H1 (cell line): ENCODE measurements at regions not wholly inside any gene's neighbourhood (a gene's known extent, or its start where the extent isn't known, plus 50 kb on each side); places are given as distances from the start of the nearest gene placed in this dataset.

Experiments
- CTCF ChIA-PET: fragments of 300-600 bp; sonication (Branson Sonifier 250); formaldehyde crosslinking; loops from one replicate; lab custom pipeline; 2021; ENCODE audit not compliant: partially characterized antibody; lab: Charles Lee
- POLR2A ChIA-PET: fragments of 300-600 bp; sonication (Branson Sonifier 250); formaldehyde crosslinking; loops from one replicate; lab custom pipeline; 2021; ENCODE audit warnings: inconsistent platforms; ENCODE audit not compliant: partially characterized antibody; lab: Charles Lee
- DNase-seq, 2 experiments: peaks; one replicate each; pipeline versions ENCODE4 v3.0.0 to v3.0.0-alpha.2; 2010 to 2022; ENCODE audit warnings: low spot score in 2 of 2, low read depth in 1 of 2, mixed read lengths in 1 of 2
- FAIRE-seq: peaks from 2 replicates; lab custom pipeline; 2011; peaks lifted over from hg19 to GRCh38; lab: Jason Lieb, UNC
- H2AFZ ChIP-seq: 2 replicates; pipeline ENCODE4 v1.8.1; 2012; ENCODE audit warnings: low read length, inconsistent platforms
- H2AK5ac ChIP-seq: 2 replicates; pipeline ENCODE4 v1.6.1; 2013; ENCODE audit warnings: low read depth, low read length
- H2BK120ac ChIP-seq: replicated peaks from 2 replicates; pipeline ENCODE3; 2013; ENCODE audit warnings: low read depth, low read length, inconsistent platforms
- H2BK12ac ChIP-seq: 2 replicates; pipeline ENCODE4 v1.6.1; 2013; ENCODE audit warnings: low read depth, low read length
- H2BK15ac ChIP-seq: 2 replicates; pipeline ENCODE4 v1.6.1; 2013; ENCODE audit warnings: low read length
- H2BK20ac ChIP-seq: 2 replicates; pipeline ENCODE4 v1.6.1; 2013; ENCODE audit warnings: low read length
- H2BK5ac ChIP-seq: 2 replicates; pipeline ENCODE4 v1.6.1; 2013; ENCODE audit warnings: low read depth, low read length
- H3K14ac ChIP-seq: 2 replicates; pipeline ENCODE4 v1.6.1; 2013; ENCODE audit warnings: inconsistent platforms; ENCODE audit not compliant: insufficient read length
- H3K18ac ChIP-seq: 2 replicates; pipeline ENCODE4 v1.6.1; 2013; ENCODE audit warnings: low read length; ENCODE audit errors: extremely low read depth
- H3K23ac ChIP-seq: 2 replicates; pipeline ENCODE4 v1.6.1; 2013; ENCODE audit warnings: inconsistent platforms; ENCODE audit not compliant: insufficient read length
- H3K23me2 ChIP-seq: 2 replicates; pipeline ENCODE4 v1.6.1; 2013; ENCODE audit warnings: low read depth, low read length
- H3K27ac ChIP-seq: 2 replicates; pipeline ENCODE4 v1.6.1; 2011; ENCODE audit warnings: low read depth, low read length, inconsistent platforms
- H3K27me3 ChIP-seq, 4 experiments: replicated peaks in 1 of 4; 1 replicate in 1 of 4; 2 replicates in 3 of 4; pipeline versions ENCODE4 v1.6.1 to v1.8.1; 2011 to 2013; ENCODE audit warnings: low read length in 3 of 4, mild to moderate bottlenecking in 3 of 4, inconsistent platforms in 2 of 4, mixed read lengths in 2 of 4, moderate library complexity in 1 of 4; ENCODE audit not compliant: control insufficient read depth in 3 of 4, insufficient read depth in 3 of 4; ENCODE audit errors: extremely low read depth in 1 of 4
- H3K36me3 ChIP-seq, 4 experiments: 2 replicates each; pipeline versions ENCODE4 v1.6.1 to v1.8.1; 2011 to 2013; ENCODE audit warnings: mild to moderate bottlenecking in 4 of 4, low read length in 3 of 4, moderate library complexity in 2 of 4, control low read depth in 1 of 4, inconsistent platforms in 1 of 4; ENCODE audit not compliant: insufficient read depth in 4 of 4, control insufficient read depth in 2 of 4
- H3K4ac ChIP-seq: replicated peaks from 2 replicates; pipeline ENCODE3; 2013; ENCODE audit warnings: low read length, low read depth, mixed read lengths, inconsistent platforms; ENCODE audit not compliant: insufficient read length
- H3K4me1 ChIP-seq, 4 experiments: replicated peaks in 1 of 4; 1 replicate in 1 of 4; 2 replicates in 3 of 4; pipeline versions ENCODE4 v1.6.1 to v1.8.1; 2011 to 2013; ENCODE audit warnings: low read length in 3 of 4, inconsistent platforms in 2 of 4, mixed read lengths in 1 of 4; ENCODE audit not compliant: insufficient read depth in 4 of 4, control insufficient read depth in 3 of 4
- H3K4me2 ChIP-seq, 2 experiments: 2 replicates each; pipeline versions ENCODE4 v1.6.1 to v1.8.1; 2011 to 2013; ENCODE audit warnings: low read depth in 2 of 2, low read length in 2 of 2, control low read depth in 1 of 2, inconsistent platforms in 1 of 2, mild to moderate bottlenecking in 1 of 2; ENCODE audit not compliant: insufficient read depth in 1 of 2
- H3K4me3 ChIP-seq, 4 experiments: fragments of 200-600, 300-600 bp in 1 of 4; sonication (generic), shearing (Covaris generic), sonication (Bioruptor Twin) in 1 of 4; 2 replicates each; pipeline versions ENCODE4 v1.5.1 to v1.8.1; 2011 to 2016; ENCODE audit warnings: low read length in 4 of 4, low read depth in 3 of 4, control low read depth in 2 of 4, inconsistent platforms in 2 of 4, mild to moderate bottlenecking in 2 of 4, mixed read lengths in 1 of 4, moderate library complexity in 1 of 4; ENCODE audit not compliant: insufficient read depth in 2 of 4; ENCODE audit errors: extremely low read depth in 1 of 4
- H3K56ac ChIP-seq: replicated peaks from 2 replicates; pipeline ENCODE3; 2013; ENCODE audit warnings: low read depth, mild to moderate bottlenecking, mixed read lengths, low read length, inconsistent platforms; ENCODE audit not compliant: insufficient read length
- H3K79me1 ChIP-seq: 2 replicates; pipeline ENCODE4 v1.6.1; 2013; ENCODE audit warnings: low read depth, low read length, control low read depth
- H3K79me2 ChIP-seq, 2 experiments: 2 replicates each; pipeline versions ENCODE4 v1.6.1 to v1.8.1; 2012 to 2013; ENCODE audit warnings: low read length in 2 of 2, mild to moderate bottlenecking in 2 of 2, inconsistent platforms in 1 of 2; ENCODE audit not compliant: insufficient read depth in 2 of 2, control insufficient read depth in 1 of 2
- H3K9ac ChIP-seq, 4 experiments: replicated peaks in 1 of 4; 1 replicate in 1 of 4; 2 replicates in 3 of 4; pipeline versions ENCODE4 v1.6.1 to v1.8.1; 2011 to 2013; ENCODE audit warnings: low read depth in 3 of 4, low read length in 3 of 4, control low read depth in 2 of 4, mild to moderate bottlenecking in 2 of 4, moderate library complexity in 2 of 4, inconsistent platforms in 1 of 4; ENCODE audit errors: extremely low read depth in 1 of 4
- H3K9me3 ChIP-seq, 2 experiments: 2 replicates each; pipeline versions ENCODE4 v1.6.1 to v1.8.1; 2012 to 2013; ENCODE audit warnings: mild to moderate bottlenecking in 2 of 2, moderate library complexity in 2 of 2, control low read depth in 1 of 2, inconsistent platforms in 1 of 2, low read depth in 1 of 2, low read length in 1 of 2, mixed read lengths in 1 of 2; ENCODE audit not compliant: insufficient read depth in 2 of 2
- H4K20me1 ChIP-seq, 2 experiments: replicated peaks in 1 of 2; 2 replicates each; pipeline versions ENCODE3 to v1.8.1; 2011 to 2013; ENCODE audit warnings: inconsistent platforms in 2 of 2, low read length in 2 of 2, mild to moderate bottlenecking in 1 of 2; ENCODE audit not compliant: insufficient read depth in 2 of 2, control insufficient read depth in 1 of 2
- H4K5ac ChIP-seq: 2 replicates; pipeline ENCODE4 v1.6.1; 2013; ENCODE audit warnings: low read length, low read depth, mixed read lengths, inconsistent platforms; ENCODE audit not compliant: insufficient read length
- H4K8ac ChIP-seq: 2 replicates; pipeline ENCODE4 v1.8.0; 2013; ENCODE audit warnings: mild to moderate bottlenecking, moderate library complexity, low read length, inconsistent platforms; ENCODE audit not compliant: insufficient read depth; ENCODE audit errors: extremely low read depth
- H4K91ac ChIP-seq: replicated peaks from 2 replicates; pipeline ENCODE3; 2013; ENCODE audit warnings: low read length, mixed read lengths, inconsistent platforms; ENCODE audit not compliant: insufficient read length
- EZH2 ChIP-seq: fragments of 200-600 bp; sonication (generic); IDR thresholded peaks from 2 replicates; pipeline ENCODE4 v1.7.1; 2012; ENCODE audit warnings: low read depth, mild to moderate bottlenecking, moderate library complexity, low read length, inconsistent platforms; ENCODE audit not compliant: severe bottlenecking
- KDM1A ChIP-seq: fragments of 200-600, 300-600 bp; sonication (generic); IDR thresholded peaks from 2 replicates; pipeline ENCODE4 v1.7.1; 2016; ENCODE audit warnings: mild to moderate bottlenecking, low read length, borderline replicate concordance
- TBP ChIP-seq: IDR thresholded peaks from 2 replicates; pipeline ENCODE4 v1.6.1; 2011; ENCODE audit warnings: low read depth, low read length, improper control_type of control experiment
- WGBS, 2 experiments: shearing (Covaris generic) in 1 of 2; methylation state at CpG; one replicate each; pipeline versions ENCODE4 v1.1.6 to v1.1.7; 2013 to 2015; ENCODE audit warnings: low lambda C conversion rate in 2 of 2, mixed read lengths in 2 of 2, inconsistent platforms in 1 of 2, low coverage in 1 of 2, missing lambda C conversion rate in 1 of 2; ENCODE audit not compliant: insufficient replicate concordance in 2 of 2, insufficient coverage in 1 of 2, insufficient read length in 1 of 2; ENCODE audit errors: extremely low coverage in 1 of 2, missing lambda C conversion rate in 1 of 2; 5-methylcytosine and 5-hydroxymethylcytosine counted together

- no peak overlapping the region for H3K18ac ChIP-seq
- H3K4me3 ChIP-seq, result no peak overlapping the region
- WGBS, 2 experiments, result 77% methylated on average over 3 of the region's 3 CpGs; no CpG with 5 or more reads in 1 of the 2 experiments
- H2BK5ac ChIP-seq, result no peak overlapping the region
- H3K14ac ChIP-seq, result no peak overlapping the region
- no peak overlapping the region for H4K8ac ChIP-seq
- no peak overlapping the region for H2BK15ac ChIP-seq
- no peak overlapping the region for H4K91ac ChIP-seq
- no peak overlapping the region for H3K23ac ChIP-seq
- H3K4me1 ChIP-seq, result no peaks in the 10 kb centered on the region
- H2BK20ac ChIP-seq, result no peak overlapping the region
- H3K9ac ChIP-seq, result no peak overlapping the region
- H3K9me3 ChIP-seq, result no peaks in the 10 kb centered on the region
- no peak overlapping the region for H2BK120ac ChIP-seq
- no peak overlapping the region for H4K5ac ChIP-seq
- no peaks in the 10 kb centered on the region for H3K23me2 ChIP-seq
- H3K79me1 ChIP-seq, result no peaks in the 10 kb centered on the region
- H2AFZ ChIP-seq, result 0 out of 2 replicates have a peak overlapping the region, but pooled peaks have one; percentile 65
- DNase-seq (no peak), FAIRE-seq (peak; percentile 57)
- H3K4ac ChIP-seq, result no peak overlapping the region
- POLR2A ChIA-PET, result no interaction called here
- no peak overlapping the region for H3K56ac ChIP-seq
- H4K20me1 ChIP-seq, result no peaks in the 10 kb centered on the region
- no peak overlapping the region for H2AK5ac ChIP-seq
- no peak overlapping the region for H2BK12ac ChIP-seq
- no peaks in the 10 kb centered on the region for H3K36me3 ChIP-seq
- CTCF ChIA-PET, result interaction anchor here (1.6 kb wide), 1 partner anchor 16 kb away, joined by 4 read pairs; no protein-coding TSS in a partner anchor
- H3K27me3 ChIP-seq, result no peaks in the 10 kb centered on the region
- no peak overlapping the region for H3K27ac ChIP-seq
- H3K79me2 ChIP-seq, result no peaks in the 10 kb centered on the region
- no peak overlapping the region for H3K4me2 ChIP-seq
- TF ChIP-seq TBP (no peak), KDM1A (no peak), EZH2 (no peak)
These were observed 629.8 kb upstream of the CDH18 start for GRCh38 chr5:20617841-20618240.
